HepG2 (cell line): ENCODE measurements at regions not wholly inside any gene's neighbourhood (a gene's known extent, or its start where the extent isn't known, plus 50 kb on each side); places are given as distances from the start of the nearest gene placed in this dataset.

Experiments
- ATAC-seq: fragments of 200-7000 bp; cut with Tn5 transposase; 3 replicates; pipeline ENCODE4 v1.9.1; 2020; ENCODE audit warnings: mild to moderate bottlenecking, moderate library complexity
- BruUV-seq: library from RNA; stranded (reverse); fragments of 400-500 nt; replicated peaks from 2 replicates; lab custom pipeline; 2021; lab: Mats Ljungman, UMichigan
- CTCF ChIA-PET: fragments of 300-600 bp; formaldehyde crosslinking; extraction: SDS; loops from one replicate; lab custom pipeline; 2021; ENCODE audit warnings: low total read pairs, inconsistent platforms, low intra/inter-chr PET ratio; lab: Yijun Ruan, JAX
- POLR2A ChIA-PET: fragments of 350-600 bp; sonication (Branson Sonifier 250); formaldehyde crosslinking; loops from one replicate; lab custom pipeline; 2020; ENCODE audit warnings: antibody characterized with exemption, inconsistent platforms; lab: Yijun Ruan, JAX
- DNase-seq: peaks from one replicate; pipeline ENCODE4 v3.0.0-alpha.2; 2015; ENCODE audit warnings: low spot score
- FAIRE-seq: peaks from 3 replicates; lab custom pipeline; 2011; peaks lifted over from hg19 to GRCh38; lab: Jason Lieb, UNC
- H2AFZ ChIP-seq: one replicate; pipeline ENCODE4 v1.6.1; 2011; ENCODE audit warnings: low read length, inconsistent platforms
- H3K27ac ChIP-seq: fragments of 300-600 bp; 3 replicates; pipeline ENCODE4 v1.8.0; 2011; ENCODE audit warnings: mixed run types, mild to moderate bottlenecking, mixed read lengths, low read length, inconsistent platforms; ENCODE audit not compliant: insufficient read depth; ENCODE audit errors: extremely low read length
- H3K27me3 ChIP-seq, 2 experiments: fragments of 200-600 bp in 1 of 2; 2 replicates in 1 of 2; 3 replicates in 1 of 2; pipeline versions ENCODE4 v1.6.0 to v1.8.0; 2011; ENCODE audit warnings: low read length in 2 of 2, mild to moderate bottlenecking in 2 of 2, moderate library complexity in 2 of 2, inconsistent platforms in 1 of 2; ENCODE audit not compliant: insufficient read depth in 2 of 2, control insufficient read depth in 1 of 2
- H3K36me3 ChIP-seq, 2 experiments: fragments of 200-600 bp in 1 of 2; replicated peaks in 1 of 2; 2 replicates in 1 of 2; 3 replicates in 1 of 2; pipeline versions ENCODE4 v1.5.1 to v1.8.0; 2011; ENCODE audit warnings: low read length in 2 of 2, inconsistent platforms in 1 of 2; ENCODE audit not compliant: insufficient read depth in 2 of 2, control insufficient read depth in 1 of 2
- H3K4me1 ChIP-seq: 2 replicates; pipeline ENCODE4 v1.5.1; 2012; ENCODE audit warnings: low read length, inconsistent platforms; ENCODE audit not compliant: insufficient read depth
- H3K4me2 ChIP-seq: 2 replicates; pipeline ENCODE4 v1.6.0; 2011; ENCODE audit warnings: low read depth, low read length, inconsistent platforms
- H3K4me3 ChIP-seq, 3 experiments: fragments of 200-600 bp in 1 of 3; sonication (generic), shearing (Covaris generic) in 1 of 3; replicated peaks in 1 of 3; 2 replicates each; pipeline ENCODE4 v1.5.1; 2011 to 2016; ENCODE audit warnings: low read length in 3 of 3, inconsistent platforms in 2 of 3, low read depth in 2 of 3, mild to moderate bottlenecking in 2 of 3, control low read depth in 1 of 3, mixed read lengths in 1 of 3; ENCODE audit not compliant: insufficient read depth in 1 of 3
- H3K79me2 ChIP-seq: one replicate; pipeline ENCODE4 v1.6.1; 2011; ENCODE audit warnings: low read length, inconsistent platforms; ENCODE audit not compliant: insufficient read depth
- H3K9ac ChIP-seq: 2 replicates; pipeline ENCODE4 v1.6.0; 2011; ENCODE audit warnings: mild to moderate bottlenecking, low read depth, low read length, inconsistent platforms; ENCODE audit not compliant: insufficient read depth
- H3K9me3 ChIP-seq: 2 replicates; pipeline ENCODE4 v1.5.1; 2012; ENCODE audit warnings: mild to moderate bottlenecking, low read length
- H4K20me1 ChIP-seq: 2 replicates; pipeline ENCODE4 v1.6.0; 2011; ENCODE audit warnings: inconsistent platforms, mild to moderate bottlenecking, low read length, moderate library complexity; ENCODE audit not compliant: insufficient read depth
- ARID2 ChIP-seq: sonication (generic); formaldehyde crosslinking; IDR thresholded peaks from 2 replicates; pipeline ENCODE4 v1.8.1; 2022; ENCODE audit warnings: mild to moderate bottlenecking, missing genetic modification reagents, borderline replicate concordance
- EP300 ChIP-seq, 3 experiments: sonication (generic) in 1 of 3; formaldehyde crosslinking in 1 of 3; IDR thresholded peaks; 2 replicates each; pipeline versions ENCODE4 v1.5.1 to v1.6.1; 2011 to 2020; ENCODE audit warnings: low read depth in 2 of 3, low read length in 2 of 3, borderline replicate concordance in 1 of 3, improper control_type of control experiment in 1 of 3, mild to moderate bottlenecking in 1 of 3, missing genetic modification reagents in 1 of 3, moderate library complexity in 1 of 3
- FOXM1 ChIP-seq: sonication (generic); formaldehyde crosslinking; IDR thresholded peaks from 2 replicates; pipeline ENCODE4 v1.5.0; 2020; ENCODE audit warnings: missing genetic modification reagents
- GATAD1 ChIP-seq: IDR thresholded peaks from 2 replicates; pipeline ENCODE4 v1.6.1; 2016; ENCODE audit warnings: missing genetic modification reagents, missing compliant biosample characterization
- HDAC1 ChIP-seq: sonication (generic); formaldehyde crosslinking; IDR thresholded peaks from 2 replicates; pipeline ENCODE4 v1.5.1; 2020; ENCODE audit warnings: mild to moderate bottlenecking, missing genetic modification reagents
- HOXA9 ChIP-seq: sonication (generic); formaldehyde crosslinking; IDR thresholded peaks from 2 replicates; pipeline ENCODE4 v1.8.1; 2022; ENCODE audit warnings: missing genetic modification reagents, mild to moderate bottlenecking, moderate library complexity, borderline replicate concordance
- NFATC3 ChIP-seq: sonication (generic); formaldehyde crosslinking; IDR thresholded peaks from 2 replicates; pipeline ENCODE4 v1.5.1; 2020; ENCODE audit warnings: mild to moderate bottlenecking, missing genetic modification reagents
- SNAI1 ChIP-seq: sonication (generic); formaldehyde crosslinking; IDR thresholded peaks from 2 replicates; pipeline ENCODE4 v1.5.0; 2020; ENCODE audit warnings: mild to moderate bottlenecking, missing genetic modification reagents, borderline replicate concordance
- SOX13 ChIP-seq, 3 experiments: fragments of 450-650 bp in 1 of 3; sonication (generic) in 1 of 3; formaldehyde crosslinking in 1 of 3; IDR thresholded peaks in 2 of 3; conservative IDR thresholded peaks in 1 of 3; 2 replicates each; pipeline versions ENCODE4 v1.5.0 to v1.6.1; 2016 to 2020; ENCODE audit warnings: antibody characterized with exemption in 1 of 3, mild to moderate bottlenecking in 1 of 3, missing compliant biosample characterization in 1 of 3, missing genetic modification reagents in 1 of 3, moderate library complexity in 1 of 3
- TBP ChIP-seq: sonication (generic); formaldehyde crosslinking; IDR thresholded peaks from 2 replicates; pipeline ENCODE4 v1.5.0; 2020; ENCODE audit warnings: missing genetic modification reagents
- ZNF160 ChIP-seq: sonication (generic); formaldehyde crosslinking; IDR thresholded peaks from 2 replicates; pipeline ENCODE4 v1.8.0; 2022; ENCODE audit warnings: mild to moderate bottlenecking, inconsistent platforms, missing genetic modification reagents
- ZNF431 ChIP-seq: sonication (generic); formaldehyde crosslinking; IDR thresholded peaks from 2 replicates; pipeline ENCODE4 v1.9.0; 2022; ENCODE audit warnings: missing genetic modification reagents, low read depth, mild to moderate bottlenecking, borderline replicate concordance
- ZNF564 ChIP-seq: sonication (generic); formaldehyde crosslinking; IDR thresholded peaks from 2 replicates; pipeline ENCODE4 v1.8.1; 2023; ENCODE audit warnings: mild to moderate bottlenecking, missing genetic modification reagents
- ZNF674 ChIP-seq: sonication (generic); formaldehyde crosslinking; IDR thresholded peaks from 2 replicates; pipeline ENCODE4 v1.5.0; 2020; ENCODE audit warnings: low read depth, mild to moderate bottlenecking, missing genetic modification reagents
- WGBS: methylation state at CpG from one replicate; pipeline ENCODE4 v1.1.6; 2017; ENCODE audit warnings: low lambda C conversion rate; 5-methylcytosine and 5-hydroxymethylcytosine counted together
- in situ Hi-C: cut with HindIII; loops from 2 replicates; pipeline ENCODE4 v1.10.0; 2017; ENCODE audit warnings: low pct_unique_long_range_greater_than_20kb; ENCODE audit not compliant: extremely low pct_ligation_motif_present
- intact Hi-C: fragments of 100-400 bp; cut with micrococcal nuclease; formaldehyde crosslinking; loops from one replicate; pipeline ENCODE4 v1.10.0; 2022; ENCODE audit not compliant: unreplicated experiment
- TF ChIP-seq, protein P1 (sequence below): sonication (generic); formaldehyde crosslinking; IDR thresholded peaks from 2 replicates; pipeline ENCODE4 v1.4.0; 2020; ENCODE audit warnings: mild to moderate bottlenecking, low read depth, missing genetic modification reagents
- TF ChIP-seq, protein P2 (sequence below): sonication (generic); formaldehyde crosslinking; IDR thresholded peaks from 2 replicates; pipeline ENCODE4 v1.4.0; 2020; ENCODE audit warnings: missing genetic modification reagents

DNA sequence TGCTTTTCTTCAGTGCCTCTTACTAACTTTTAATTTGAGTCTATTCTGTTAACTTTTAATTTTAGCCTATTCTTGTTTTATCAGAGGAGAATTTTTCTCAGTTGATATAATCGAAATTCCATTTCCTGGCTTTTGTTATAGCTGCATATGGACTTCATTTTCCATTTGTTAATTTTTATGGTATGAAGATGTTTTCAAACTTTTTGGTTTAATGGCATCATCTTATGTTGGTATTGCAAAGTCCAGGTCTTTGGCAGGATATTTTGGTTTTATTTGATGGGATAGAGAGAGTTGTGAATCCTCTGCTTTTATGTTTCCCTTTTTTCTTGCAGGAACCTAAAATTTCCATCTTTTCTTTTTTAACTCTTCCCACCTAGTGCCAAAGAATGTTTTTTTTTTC lies 70.9 kb upstream of the RAPGEF4 start (continued):
- TF ChIP-seq, protein P1, sequence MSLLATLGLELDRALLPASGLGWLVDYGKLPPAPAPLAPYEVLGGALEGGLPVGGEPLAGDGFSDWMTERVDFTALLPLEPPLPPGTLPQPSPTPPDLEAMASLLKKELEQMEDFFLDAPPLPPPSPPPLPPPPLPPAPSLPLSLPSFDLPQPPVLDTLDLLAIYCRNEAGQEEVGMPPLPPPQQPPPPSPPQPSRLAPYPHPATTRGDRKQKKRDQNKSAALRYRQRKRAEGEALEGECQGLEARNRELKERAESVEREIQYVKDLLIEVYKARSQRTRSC: no peak
- TF ChIP-seq ZNF564 (CRISPR knock-in tag) (no peak), HDAC1 (CRISPR knock-in tag) (no peak), SOX13 (IDR thresholded peaks at IDR 0.05) (no peak), SOX13 (CRISPR knock-in tag; conservative IDR thresholded peaks at IDR 0.05 in 1 of 2, IDR thresholded peaks at IDR 0.05 in 1 of 2) (no peak), TBP (no peak), EP300 (IDR thresholded peaks at IDR 0.05; ENCODE audit: low read depth in 2 of 2, low read length in 2 of 2) (no peak), EP300 (CRISPR knock-in tag; IDR thresholded peaks at IDR 0.05; ENCODE audit: borderline replicate concordance) (no peak), ARID2 (CRISPR knock-in tag) (no peak), FOXM1 (CRISPR knock-in tag) (no peak), GATAD1 (CRISPR knock-in tag) (no peak), ZNF160 (CRISPR knock-in tag) (no peak)
- TF ChIP-seq, all 625 proteins: peak for 0

DNA sequence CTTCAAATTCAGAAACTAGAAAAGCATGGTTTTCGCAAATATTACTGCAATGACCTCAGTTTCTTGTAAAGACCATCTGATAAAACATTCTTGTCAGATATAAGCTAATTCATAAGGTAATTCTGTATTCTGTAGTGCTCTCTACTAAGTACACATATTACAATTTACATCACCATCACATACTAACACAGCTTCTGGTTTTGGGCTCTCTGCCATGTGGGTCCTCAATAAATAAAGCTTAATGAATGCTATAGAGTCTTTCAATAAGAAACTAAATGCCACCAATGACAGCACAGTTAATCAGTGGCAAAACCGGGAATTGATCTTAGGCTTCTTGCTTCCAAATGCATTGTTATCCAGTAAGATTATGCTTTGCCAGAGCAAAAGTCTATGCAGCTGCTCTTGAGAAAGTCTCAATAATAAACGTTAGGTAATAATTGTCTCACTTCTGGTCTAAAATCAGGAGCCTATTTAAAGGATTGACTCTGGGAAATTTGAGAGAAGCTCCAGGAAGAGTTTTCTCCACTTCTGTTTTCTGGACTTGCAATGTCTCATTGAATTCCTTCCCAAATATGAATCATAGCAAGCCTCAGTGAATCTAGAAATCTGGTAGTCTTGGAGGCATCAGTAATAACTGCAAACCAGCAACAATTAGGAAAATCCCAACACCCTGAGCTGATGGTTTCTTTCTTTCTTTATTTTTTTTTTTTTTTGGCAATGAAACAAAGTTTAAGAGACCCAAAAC lies 67.9 kb upstream of the RAPGEF4 start:
- no peak for TF ChIP-seq ZNF674 (CRISPR knock-in tag)
- no peak for TF ChIP-seq HOXA9 (CRISPR knock-in tag)
- no peak for TF ChIP-seq NFATC3 (CRISPR knock-in tag)
- no peak for TF ChIP-seq SNAI1 (CRISPR knock-in tag)
- TF ChIP-seq ZNF431 (CRISPR knock-in tag): no peak
- TF ChIP-seq, protein P2, sequence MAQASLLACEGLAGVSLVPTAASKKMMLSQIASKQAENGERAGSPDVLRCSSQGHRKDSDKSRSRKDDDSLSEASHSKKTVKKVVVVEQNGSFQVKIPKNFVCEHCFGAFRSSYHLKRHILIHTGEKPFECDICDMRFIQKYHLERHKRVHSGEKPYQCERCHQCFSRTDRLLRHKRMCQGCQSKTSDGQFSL: no peak
- Histone ChIP-seq H3K79me2 (no peaks in the 10 kb centered on the region), H3K4me1 (peaks cover 1% of the 10 kb centered on the region), H3K36me3 (no peaks in the 10 kb centered on the region), H3K9me3 (no peaks in the 10 kb centered on the region), H3K27me3 (no peaks in the 10 kb centered on the region), H3K4me2 (no peak overlapping the region), H3K9ac (no peak overlapping the region), H3K27ac (no peak overlapping the region), H2AFZ (no peak overlapping the region), H3K4me3 (no peak overlapping the region), H4K20me1 (no peaks in the 10 kb centered on the region)
- no peak for DNase-seq
- POLR2A ChIA-PET: no interaction called here
- FAIRE-seq: no peak
- no peak for ATAC-seq
- intact Hi-C loops (no loop called here), in situ Hi-C loops (no loop called here)
- 20% methylated on average over 3 of the region's 3 CpGs for WGBS
- no TSS peak for BruUV-seq
- CTCF ChIA-PET: no interaction called here
